Muscle of back (tissue), 3 donors: ENCODE measurements at regions not wholly inside any gene's neighbourhood (a gene's known extent, or its start where the extent isn't known, plus 50 kb on each side); places are given as distances from the start of the nearest gene placed in this dataset.
"Not testable (repeated sequence)": the region's sequence is repeated elsewhere in the genome, so short reads cannot be mapped to it uniquely, and the experiment has no call there.

Experiments used
- DNase-seq, 3 donors: peaks; one replicate each; pipeline versions ENCODE4 v3.0.0 to v3.0.0-alpha.2; 2013

- DNase-seq = no peak
Observed at GRCh38 chr15:81725590-81725989, 320.2 kb downstream of the MEX3B start.

- peak in 1 of 3 donors; percentile 17 for DNase-seq
Observed at GRCh38 chr15:81724536-81724935, 321.3 kb downstream of the MEX3B start.

- peak; percentile 78 to 94 (median 86) for DNase-seq
Observed at GRCh38 chr15:81723701-81724100, 322.1 kb downstream of the MEX3B start.

- DNase-seq = peak; percentile 42 to 86 (median 44)
Observed at GRCh38 chr15:81723113-81723651, 322.6 kb downstream of the MEX3B start.

- DNase-seq = not testable (repeated sequence)
Observed at GRCh38 chr15:81716468-81716867, 329.4 kb downstream of the MEX3B start.

GRCh38 chr15:81710328-81710727, 335.5 kb downstream of the MEX3B start:
- no peak for DNase-seq

- DNase-seq = peak in 2 of 3 donors; percentile 44 to 72
Observed at GRCh38 chr15:81706816-81707346, 332.9 kb upstream of the TMC3 start.

- DNase-seq = not testable (repeated sequence)
Observed at GRCh38 chr15:81705727-81706126, 331.7 kb upstream of the TMC3 start.

GRCh38 chr15:81686021-81686420, 312.0 kb upstream of the TMC3 start:
- no peak for DNase-seq

GRCh38 chr15:81685237-81685636, 311.2 kb upstream of the TMC3 start:
- DNase-seq = no peak

GRCh38 chr15:81680829-81681228, 306.8 kb upstream of the TMC3 start:
- DNase-seq = no peak

GRCh38 chr15:81666839-81667238, 292.8 kb upstream of the TMC3 start:
- no peak for DNase-seq

GRCh38 chr15:81660976-81661375, 287.0 kb upstream of the TMC3 start:
- peak in 2 of 3 donors; percentile 43 to 69 for DNase-seq

- DNase-seq = no peak
Observed at GRCh38 chr15:81653259-81653658, 279.2 kb upstream of the TMC3 start.

- no peak for DNase-seq
Observed at GRCh38 chr15:81645470-81645869, 271.5 kb upstream of the TMC3 start.

GRCh38 chr15:81643771-81644170, 269.8 kb upstream of the TMC3 start:
- peak; percentile 6 to 46 (median 18) for DNase-seq

GRCh38 chr15:81642451-81642990, 268.5 kb upstream of the TMC3 start:
- DNase-seq = peak; percentile 82 to 92 (median 86)

- DNase-seq = not testable (repeated sequence)
Observed at GRCh38 chr15:81636064-81636463, 262.1 kb upstream of the TMC3 start.

GRCh38 chr15:81633889-81634288, 259.9 kb upstream of the TMC3 start:
- DNase-seq = no peak

- DNase-seq = no peak
Observed at GRCh38 chr15:81625896-81626295, 251.9 kb upstream of the TMC3 start.

- DNase-seq = no peak
Observed at GRCh38 chr15:81619002-81619401, 245.0 kb upstream of the TMC3 start.

GRCh38 chr15:81612631-81613030, 238.6 kb upstream of the TMC3 start:
- DNase-seq = no peak

- no peak for DNase-seq
Observed at GRCh38 chr15:81611679-81612078, 237.7 kb upstream of the TMC3 start.

- DNase-seq = no peak
Observed at GRCh38 chr15:81608309-81608829, 234.4 kb upstream of the TMC3 start.
